Transverse colon (tissue), 4 donors: ENCODE measurements at regions not wholly inside any gene's neighbourhood (a gene's known extent, or its start where the extent isn't known, plus 50 kb on each side); places are given as distances from the start of the nearest gene placed in this dataset.

Source experiments
- EP300 ChIP-seq: sonication (generic); formaldehyde crosslinking; IDR thresholded peaks from one replicate; pipeline ENCODE4 v1.6.1; 2017; ENCODE audit warnings: antibody characterized with exemption, low read depth
- POLR2A ChIP-seq: fragments of 450-650 bp; IDR thresholded peaks from one replicate; pipeline ENCODE4 v1.6.1; 2016; ENCODE audit warnings: antibody characterized with exemption, mild to moderate bottlenecking, moderate library complexity
- POLR2AphosphoS5 ChIP-seq, 3 donors: sonication (generic); formaldehyde crosslinking; IDR thresholded peaks; one replicate each; pipeline ENCODE4 v1.6.1; 2016; ENCODE audit warnings: antibody characterized with exemption in 3 of 3
- TF ChIP-seq, protein P1 (sequence below), 5 experiments: fragments of 200-600 bp in 3 of 5; fragments of 450-650 bp in 2 of 5; sonication (generic) in 3 of 5; IDR thresholded peaks; 1 replicate in 2 of 5; 2 replicates in 3 of 5; pipeline ENCODE4 v1.5.1; 2016 to 2017; ENCODE audit warnings: antibody characterized with exemption in 5 of 5, inconsistent platforms in 3 of 5, mild to moderate bottlenecking in 2 of 5, moderate library complexity in 1 of 5

DNA sequence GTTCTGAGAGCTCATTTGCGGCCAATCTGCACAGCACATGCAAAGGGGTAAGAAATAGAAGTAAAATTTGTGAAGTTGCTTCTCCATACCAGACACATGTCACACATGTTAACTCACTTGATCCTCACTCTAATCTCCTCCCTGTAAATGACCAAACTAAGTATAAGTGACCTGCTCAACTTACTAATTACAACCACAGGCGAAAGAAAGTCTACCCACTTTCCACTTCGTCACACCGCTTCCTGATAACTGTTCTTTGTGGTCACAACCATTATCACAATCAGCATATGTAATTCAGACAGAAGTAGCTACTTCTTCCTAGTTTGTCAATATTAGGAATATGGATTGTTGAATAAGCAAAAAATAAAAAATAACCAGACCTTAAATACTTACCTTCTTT lies 293.7 kb upstream of the CLEC14A start:
- TF ChIP-seq POLR2A, result no peak
- no peak for TF ChIP-seq POLR2AphosphoS5 (IDR thresholded peaks at IDR 0.05)
- TF ChIP-seq, protein P1, sequence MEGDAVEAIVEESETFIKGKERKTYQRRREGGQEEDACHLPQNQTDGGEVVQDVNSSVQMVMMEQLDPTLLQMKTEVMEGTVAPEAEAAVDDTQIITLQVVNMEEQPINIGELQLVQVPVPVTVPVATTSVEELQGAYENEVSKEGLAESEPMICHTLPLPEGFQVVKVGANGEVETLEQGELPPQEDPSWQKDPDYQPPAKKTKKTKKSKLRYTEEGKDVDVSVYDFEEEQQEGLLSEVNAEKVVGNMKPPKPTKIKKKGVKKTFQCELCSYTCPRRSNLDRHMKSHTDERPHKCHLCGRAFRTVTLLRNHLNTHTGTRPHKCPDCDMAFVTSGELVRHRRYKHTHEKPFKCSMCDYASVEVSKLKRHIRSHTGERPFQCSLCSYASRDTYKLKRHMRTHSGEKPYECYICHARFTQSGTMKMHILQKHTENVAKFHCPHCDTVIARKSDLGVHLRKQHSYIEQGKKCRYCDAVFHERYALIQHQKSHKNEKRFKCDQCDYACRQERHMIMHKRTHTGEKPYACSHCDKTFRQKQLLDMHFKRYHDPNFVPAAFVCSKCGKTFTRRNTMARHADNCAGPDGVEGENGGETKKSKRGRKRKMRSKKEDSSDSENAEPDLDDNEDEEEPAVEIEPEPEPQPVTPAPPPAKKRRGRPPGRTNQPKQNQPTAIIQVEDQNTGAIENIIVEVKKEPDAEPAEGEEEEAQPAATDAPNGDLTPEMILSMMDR (IDR thresholded peaks at IDR 0.05), result no peak
- TF ChIP-seq EP300, result no peak
